MM.1S (cell line): ENCODE measurements at regions not wholly inside any gene's neighbourhood (a gene's known extent, or its start where the extent isn't known, plus 50 kb on each side); places are given as distances from the start of the nearest gene placed in this dataset.

Experiments
- DNase-seq: peaks from one replicate; pipeline ENCODE4 v3.0.0-alpha.2; 2015
- H2AFZ ChIP-seq: fragments of 300-600 bp; sonication (generic); 2 replicates; pipeline ENCODE4 v1.6.0; 2016; ENCODE audit warnings: antibody characterized with exemption, low read length
- H3F3A ChIP-seq: fragments of 300-600 bp; sonication (generic); 2 replicates; pipeline ENCODE4 v1.6.1; 2016; ENCODE audit warnings: mild to moderate bottlenecking, antibody characterized with exemption, low read length, moderate library complexity, mixed read lengths; ENCODE audit not compliant: insufficient read depth
- H3K27ac ChIP-seq: fragments of 300-600 bp; sonication (generic); 2 replicates; pipeline ENCODE4 v1.5.1; 2016; ENCODE audit warnings: mild to moderate bottlenecking, low read length
- H3K27me3 ChIP-seq: fragments of 300-600 bp; sonication (generic); replicated peaks from 2 replicates; pipeline ENCODE4 v1.6.0; 2016; ENCODE audit warnings: low read length; ENCODE audit not compliant: insufficient read depth
- H3K36me3 ChIP-seq: fragments of 300-600 bp; sonication (generic); replicated peaks from 2 replicates; pipeline ENCODE4 v1.6.1; 2016; ENCODE audit warnings: mild to moderate bottlenecking, low read length, mixed read lengths; ENCODE audit not compliant: insufficient read depth
- H3K4me1 ChIP-seq: fragments of 300-600 bp; sonication (generic); 2 replicates; pipeline ENCODE4 v1.6.1; 2016; ENCODE audit warnings: low read length, mixed read lengths
- H3K4me2 ChIP-seq: fragments of 300-600 bp; sonication (generic); 2 replicates; pipeline ENCODE4 v1.6.0; 2016; ENCODE audit warnings: low read depth, low read length
- H3K4me3 ChIP-seq: fragments of 300-600 bp; sonication (generic); 2 replicates; pipeline ENCODE4 v1.5.1; 2016; ENCODE audit warnings: low read length, mixed read lengths
- H3K79me2 ChIP-seq: fragments of 300-600 bp; sonication (generic); 2 replicates; pipeline ENCODE4 v1.6.1; 2016; ENCODE audit warnings: mixed run types, low read length, mixed read lengths
- H3K9ac ChIP-seq: fragments of 300-600 bp; sonication (generic); 2 replicates; pipeline ENCODE4 v1.6.1; 2016; ENCODE audit warnings: low read length, mixed read lengths
- H3K9me2 ChIP-seq: fragments of 300-600 bp; sonication (generic); replicated peaks from 2 replicates; pipeline ENCODE4 v1.6.1; 2016; ENCODE audit warnings: mild to moderate bottlenecking, low read length, mixed read lengths; ENCODE audit not compliant: insufficient read depth
- H3K9me3 ChIP-seq: fragments of 300-600 bp; sonication (generic); replicated peaks from 2 replicates; pipeline ENCODE4 v1.6.1; 2016; ENCODE audit warnings: mild to moderate bottlenecking, low read length, mixed read lengths; ENCODE audit not compliant: insufficient read depth
- H4K20me1 ChIP-seq: fragments of 300-600 bp; sonication (generic); 2 replicates; pipeline ENCODE4 v1.6.1; 2016; ENCODE audit warnings: mild to moderate bottlenecking, low read length, moderate library complexity, mixed read lengths; ENCODE audit not compliant: insufficient read depth
- EZH2 ChIP-seq: fragments of 300-600 bp; sonication (generic); optimal IDR thresholded peaks from 2 replicates; pipeline ENCODE3; 2017; ENCODE audit warnings: low read depth, mild to moderate bottlenecking, antibody characterized with exemption, low read length, mixed read lengths
- EZH2phosphoT487 ChIP-seq: fragments of 300-600 bp; sonication (generic); IDR thresholded peaks from 2 replicates; pipeline ENCODE4 v1.6.1; 2018; ENCODE audit warnings: antibody characterized with exemption, low read length
- TF ChIP-seq, protein P1 (sequence below): fragments of 300-600 bp; sonication (generic); IDR thresholded peaks from 2 replicates; pipeline ENCODE4 v1.5.1; 2016; ENCODE audit warnings: antibody characterized with exemption, low read length, mixed read lengths

DNA sequence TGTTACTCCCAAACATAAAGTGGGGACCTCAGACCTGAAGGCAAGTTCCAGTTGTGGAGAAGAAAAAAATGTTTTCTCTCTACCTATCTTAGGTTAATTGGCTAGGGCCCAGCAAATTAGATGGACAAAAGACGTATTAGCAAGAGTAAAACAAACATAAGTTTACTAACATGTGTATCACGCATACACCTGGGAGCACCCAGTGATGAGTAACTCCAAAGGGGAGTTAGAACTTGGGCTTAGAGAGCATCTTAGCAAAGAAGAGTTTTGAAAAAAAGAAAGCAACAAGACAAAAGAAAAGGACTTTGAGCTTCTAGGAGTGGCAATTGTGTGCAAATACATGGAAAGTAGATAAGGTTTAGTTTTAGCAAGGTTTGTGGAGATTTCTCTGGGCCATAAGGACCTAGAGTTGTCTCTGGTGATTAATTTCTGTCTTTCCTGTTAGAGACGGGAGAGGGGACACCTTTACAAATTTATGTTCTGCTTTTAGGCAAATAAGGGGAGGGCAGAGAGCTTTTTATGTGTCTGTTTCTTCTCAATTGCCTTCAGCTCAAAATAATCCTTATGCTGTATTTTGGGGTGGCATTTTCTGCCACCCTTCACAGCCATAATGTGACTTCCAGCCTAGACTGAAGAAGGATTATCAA lies 76.7 kb upstream of the PTGFRN start:
- H3K36me3 ChIP-seq, result no peaks in the 10 kb centered on the region
- no peaks in the 10 kb centered on the region for H3F3A ChIP-seq
- no peaks in the 10 kb centered on the region for H3K79me2 ChIP-seq
- no peak overlapping the region for H2AFZ ChIP-seq
- H3K27me3 ChIP-seq, result no peaks in the 10 kb centered on the region
- no peaks in the 10 kb centered on the region for H3K9me2 ChIP-seq
- TF ChIP-seq, protein P1, sequence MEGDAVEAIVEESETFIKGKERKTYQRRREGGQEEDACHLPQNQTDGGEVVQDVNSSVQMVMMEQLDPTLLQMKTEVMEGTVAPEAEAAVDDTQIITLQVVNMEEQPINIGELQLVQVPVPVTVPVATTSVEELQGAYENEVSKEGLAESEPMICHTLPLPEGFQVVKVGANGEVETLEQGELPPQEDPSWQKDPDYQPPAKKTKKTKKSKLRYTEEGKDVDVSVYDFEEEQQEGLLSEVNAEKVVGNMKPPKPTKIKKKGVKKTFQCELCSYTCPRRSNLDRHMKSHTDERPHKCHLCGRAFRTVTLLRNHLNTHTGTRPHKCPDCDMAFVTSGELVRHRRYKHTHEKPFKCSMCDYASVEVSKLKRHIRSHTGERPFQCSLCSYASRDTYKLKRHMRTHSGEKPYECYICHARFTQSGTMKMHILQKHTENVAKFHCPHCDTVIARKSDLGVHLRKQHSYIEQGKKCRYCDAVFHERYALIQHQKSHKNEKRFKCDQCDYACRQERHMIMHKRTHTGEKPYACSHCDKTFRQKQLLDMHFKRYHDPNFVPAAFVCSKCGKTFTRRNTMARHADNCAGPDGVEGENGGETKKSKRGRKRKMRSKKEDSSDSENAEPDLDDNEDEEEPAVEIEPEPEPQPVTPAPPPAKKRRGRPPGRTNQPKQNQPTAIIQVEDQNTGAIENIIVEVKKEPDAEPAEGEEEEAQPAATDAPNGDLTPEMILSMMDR, result no peak
- no peak for TF ChIP-seq EZH2
- TF ChIP-seq EZH2phosphoT487, result no peak
- H3K4me2 ChIP-seq, result no peak overlapping the region
- H3K27ac ChIP-seq, result no peak overlapping the region
- no peak for DNase-seq
- H3K9ac ChIP-seq, result no peak overlapping the region
- H4K20me1 ChIP-seq, result no peaks in the 10 kb centered on the region
- H3K4me1 ChIP-seq, result no peaks in the 10 kb centered on the region
- no peaks in the 10 kb centered on the region for H3K9me3 ChIP-seq
- no peak overlapping the region for H3K4me3 ChIP-seq

DNA sequence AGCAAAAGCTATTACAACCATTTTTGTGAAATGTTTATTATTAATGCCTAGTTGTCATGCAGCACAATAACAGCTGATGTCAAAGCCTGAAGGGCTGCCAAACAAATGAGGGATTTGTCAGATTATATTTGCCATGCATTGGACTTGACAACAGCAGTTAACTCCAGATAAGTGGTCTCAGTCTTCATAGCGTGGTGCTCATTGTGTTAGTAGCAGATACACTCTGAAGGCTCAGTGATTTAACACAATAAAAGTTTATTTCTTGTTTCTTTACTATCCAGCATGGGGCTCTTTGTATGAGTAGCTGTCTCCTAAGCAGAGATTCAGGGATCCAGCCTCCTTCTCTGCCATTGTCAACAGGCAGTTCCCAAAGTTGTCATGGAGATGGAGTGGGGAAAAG lies 76.0 kb upstream of the PTGFRN start:
- H3K36me3 ChIP-seq, result no peaks in the 10 kb centered on the region
- no peaks in the 10 kb centered on the region for H3K79me2 ChIP-seq
- H3K27me3 ChIP-seq, result no peaks in the 10 kb centered on the region
- TF ChIP-seq EZH2 (no peak), EZH2phosphoT487 (no peak)
- TF ChIP-seq, protein P1, result no peak
- H4K20me1 ChIP-seq, result no peaks in the 10 kb centered on the region
- H3K9me3 ChIP-seq, result no peaks in the 10 kb centered on the region
- no peaks in the 10 kb centered on the region for H3F3A ChIP-seq
- H3K4me2 ChIP-seq, result no peak overlapping the region
- H3K4me3 ChIP-seq, result no peak overlapping the region
- no peak overlapping the region for H3K27ac ChIP-seq
- H3K9ac ChIP-seq, result no peak overlapping the region
- no peaks in the 10 kb centered on the region for H3K9me2 ChIP-seq
- no peak for DNase-seq
- no peak overlapping the region for H2AFZ ChIP-seq
- no peaks in the 10 kb centered on the region for H3K4me1 ChIP-seq

DNA sequence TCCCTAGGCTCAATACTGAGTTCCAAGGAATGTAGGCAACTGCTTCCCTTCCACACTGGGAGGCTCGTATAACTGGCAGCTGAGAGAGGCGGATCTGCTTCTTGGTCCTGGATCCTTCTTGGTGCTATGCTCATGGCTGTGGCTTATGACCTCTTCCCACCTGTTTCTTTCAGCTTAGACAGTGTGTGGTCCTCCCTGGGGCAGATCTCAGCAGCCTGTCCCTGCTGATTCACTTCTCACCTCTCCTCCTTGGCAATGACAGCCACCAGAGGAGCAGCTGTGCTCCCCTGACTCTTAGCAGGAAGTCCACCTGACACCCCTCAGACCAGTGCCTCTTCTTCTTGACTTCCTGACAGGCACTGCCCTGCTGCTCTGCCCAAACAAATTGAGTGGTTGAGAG lies 75.1 kb upstream of the PTGFRN start:
- Histone ChIP-seq H3K9ac (no peak overlapping the region), H3K27ac (no peak overlapping the region), H3K4me1 (no peaks in the 10 kb centered on the region), H3K79me2 (no peaks in the 10 kb centered on the region), H3K4me3 (no peak overlapping the region), H3F3A (no peaks in the 10 kb centered on the region), H3K4me2 (no peak overlapping the region), H3K9me2 (no peaks in the 10 kb centered on the region), H4K20me1 (no peaks in the 10 kb centered on the region), H3K36me3 (no peaks in the 10 kb centered on the region), H3K27me3 (no peaks in the 10 kb centered on the region), H3K9me3 (no peaks in the 10 kb centered on the region), H2AFZ (no peak overlapping the region)
- no peak for TF ChIP-seq EZH2phosphoT487
- TF ChIP-seq, protein P1, result no peak
- no peak for TF ChIP-seq EZH2
- no peak for DNase-seq
